SIG-M5 treated with dmso at 0.1 percent for 504 hours (cell line): ENCODE measurements at regions not wholly inside any gene's neighbourhood (a gene's known extent, or its start where the extent isn't known, plus 50 kb on each side); places are given as distances from the start of the nearest gene placed in this dataset.
A peak's percentile ranks its signal among the peaks of the same experiment; 100 is the strongest.
"Not testable (repeated sequence)": the region's sequence is repeated elsewhere in the genome, so short reads cannot be mapped to it uniquely, and the experiment has no call there.

Experiments used
- DNase-seq: peaks from one replicate; lab custom pipeline; 2025; ENCODE audit not compliant: unreplicated experiment; lab: John Stamatoyannopoulos, UW

DNA sequence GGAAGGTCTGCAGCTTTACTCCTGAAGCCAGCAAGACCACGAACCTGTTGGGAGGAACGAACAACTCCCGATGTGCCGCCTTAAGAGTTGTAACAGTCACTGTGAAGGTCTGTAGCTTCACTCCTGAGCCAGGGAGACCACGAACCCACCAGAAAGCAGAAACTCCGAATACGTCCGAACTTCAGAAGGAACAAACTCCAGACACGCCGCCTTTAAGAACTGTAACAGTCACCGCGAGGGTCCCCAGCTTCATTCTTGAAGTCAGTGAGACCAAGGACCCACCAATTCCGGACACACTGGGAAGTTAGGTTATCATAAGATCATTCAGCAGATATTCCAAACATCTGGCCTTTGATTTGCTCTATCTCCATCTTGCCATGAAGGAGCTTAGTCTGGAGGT is 1623.0 kb downstream of the SLITRK1 start:
- DNase-seq = no peak

DNA sequence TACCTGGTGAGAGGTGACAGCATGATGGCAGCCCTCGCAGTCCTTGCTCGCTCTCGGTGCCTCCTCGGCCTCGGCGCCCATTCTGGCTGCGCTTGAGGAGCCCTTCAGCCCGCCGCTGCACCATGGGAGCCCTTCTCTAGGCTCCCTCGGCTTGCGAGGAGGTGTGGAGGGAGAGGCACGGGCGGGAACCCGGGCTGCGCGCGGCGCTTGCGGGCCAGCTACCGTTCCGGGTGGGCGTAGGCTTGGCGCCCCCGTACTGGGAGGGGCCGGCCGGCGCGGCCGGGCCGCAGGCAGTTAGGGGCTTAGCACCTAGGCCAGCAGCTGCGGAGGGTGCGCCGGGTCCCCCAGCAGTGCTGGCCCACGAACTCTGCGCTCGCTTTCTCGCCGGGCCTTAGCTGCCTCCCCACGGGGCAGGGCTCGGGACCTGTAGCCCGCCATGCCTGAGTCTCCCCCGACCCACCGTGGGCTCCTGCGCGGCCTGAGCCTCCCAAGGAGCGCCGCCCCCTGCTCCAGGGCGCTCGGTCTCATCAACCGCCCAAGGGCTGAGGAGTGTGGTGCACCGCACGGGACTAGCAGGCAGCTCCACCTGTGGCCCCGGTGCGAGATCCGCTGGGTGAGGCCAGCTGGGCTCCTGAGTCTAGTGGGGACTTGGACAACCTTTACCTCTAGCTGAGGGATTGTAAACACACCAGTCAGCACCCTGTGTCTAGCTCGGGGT is 1624.3 kb downstream of the SLITRK1 start:
- no peak for DNase-seq

DNA sequence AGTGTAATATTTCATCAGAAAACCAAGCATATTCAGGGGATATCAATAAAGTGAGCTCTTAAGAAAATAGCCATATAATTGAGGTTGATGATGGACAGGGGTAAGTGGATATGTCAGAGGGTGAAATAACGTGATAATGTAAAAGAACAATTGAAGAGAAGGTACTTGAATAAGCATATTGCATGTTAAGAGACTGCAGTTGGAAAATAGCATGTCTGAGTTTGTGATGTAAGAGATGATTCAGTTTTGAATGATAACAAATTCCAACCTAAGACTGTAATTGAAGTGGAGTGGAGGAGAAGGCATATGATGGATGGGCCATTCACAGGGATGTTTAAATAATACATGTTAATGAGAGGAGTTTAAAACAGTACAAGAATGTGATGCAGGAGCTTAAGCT is 1633.5 kb downstream of the SLITRK1 start:
- DNase-seq = no peak

DNA sequence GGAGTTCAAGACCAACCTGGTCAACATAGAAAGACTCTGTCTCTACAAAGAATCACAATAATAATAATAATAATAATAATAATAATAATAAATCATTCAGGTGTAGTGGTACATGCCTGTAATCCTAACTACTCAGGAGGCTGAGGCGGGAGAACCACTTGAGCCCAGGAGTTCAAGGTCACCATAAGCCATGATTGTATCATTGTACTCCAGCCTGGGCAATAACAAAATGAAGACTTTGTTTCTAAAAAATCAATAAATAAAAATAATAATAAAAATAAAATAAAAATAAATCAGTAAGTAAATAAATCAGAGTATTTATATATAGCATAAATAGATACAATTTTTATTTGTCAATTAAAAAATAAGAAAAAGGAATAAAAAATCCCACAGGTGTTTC is 1636.4 kb downstream of the SLITRK1 start:
- DNase-seq = no peak

DNA sequence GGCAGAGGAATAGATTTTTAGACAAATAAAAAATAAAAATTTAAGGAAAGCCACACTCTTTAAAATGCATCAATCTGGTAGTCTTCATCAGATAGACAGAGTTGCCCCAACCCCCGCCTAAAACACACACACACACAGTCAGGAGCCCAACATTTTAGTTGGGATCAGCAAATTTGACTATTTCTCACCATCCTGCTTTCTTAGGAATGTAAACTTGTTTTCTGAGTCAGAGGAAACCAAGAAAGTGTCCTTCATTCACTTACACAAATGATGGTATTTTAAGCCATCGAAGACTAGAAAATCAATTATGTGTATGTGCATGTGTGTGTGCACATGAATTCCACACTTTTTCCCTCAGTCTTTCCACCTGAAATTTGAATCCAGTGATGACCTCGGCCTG is 1657.5 kb downstream of the SLITRK1 start:
- no peak for DNase-seq

DNA sequence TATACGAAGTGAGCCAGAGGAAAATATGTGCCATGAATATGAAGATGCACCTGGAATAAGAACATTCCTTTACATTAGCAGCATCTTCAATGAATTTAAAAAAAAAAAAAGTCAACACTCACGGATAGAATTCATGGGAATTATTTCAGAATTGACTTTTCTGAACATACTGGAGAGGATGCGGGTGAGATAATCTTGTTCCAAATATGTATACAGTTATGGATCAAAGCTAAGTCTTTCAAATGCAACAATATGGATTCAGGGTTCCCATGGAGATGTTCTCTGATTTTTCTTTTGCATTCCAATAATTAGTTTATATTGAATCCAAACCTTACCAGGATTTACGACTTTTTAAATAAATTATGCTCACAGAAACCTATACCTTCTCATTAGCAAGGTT is 1660.7 kb downstream of the SLITRK1 start:
- no peak for DNase-seq

DNA sequence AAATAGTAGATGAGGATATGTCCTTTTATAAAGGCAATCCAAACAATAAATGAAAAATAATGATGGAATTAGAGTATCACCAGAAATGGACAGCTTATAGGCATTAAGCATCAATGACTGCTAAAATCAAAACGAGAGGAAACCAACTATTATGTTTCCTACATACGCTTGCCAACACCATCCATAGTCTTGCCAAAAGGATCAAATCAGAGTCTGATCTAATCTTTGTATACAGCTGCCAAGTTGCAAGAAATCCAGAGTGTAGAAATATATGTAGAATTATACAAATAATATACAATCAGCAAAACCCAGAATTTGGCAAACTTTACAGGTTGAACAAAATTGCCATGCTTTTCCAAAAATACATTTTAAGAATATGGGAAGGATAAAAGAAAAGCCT is 1661.6 kb downstream of the SLITRK1 start:
- no peak for DNase-seq

DNA sequence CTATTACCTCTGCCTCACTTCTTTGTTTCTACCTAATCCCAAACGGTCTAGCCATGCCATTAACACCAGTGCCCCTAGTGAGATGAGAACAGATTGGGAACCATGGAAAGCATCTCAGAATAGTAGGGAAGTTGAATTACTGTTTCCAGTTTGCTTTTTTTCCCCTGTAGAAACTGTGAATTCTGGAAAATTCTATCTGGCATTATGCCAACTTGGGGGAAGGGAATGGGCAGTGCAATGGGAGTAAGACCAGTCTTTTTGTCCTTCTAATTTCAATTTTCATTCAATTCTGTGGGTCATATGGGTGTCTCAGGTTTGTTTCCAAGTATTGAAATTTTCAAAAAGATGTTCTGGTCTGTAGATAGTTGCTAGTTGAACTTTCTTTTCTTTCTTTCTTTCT is 1666.1 kb downstream of the SLITRK1 start:
- no peak for DNase-seq

DNA sequence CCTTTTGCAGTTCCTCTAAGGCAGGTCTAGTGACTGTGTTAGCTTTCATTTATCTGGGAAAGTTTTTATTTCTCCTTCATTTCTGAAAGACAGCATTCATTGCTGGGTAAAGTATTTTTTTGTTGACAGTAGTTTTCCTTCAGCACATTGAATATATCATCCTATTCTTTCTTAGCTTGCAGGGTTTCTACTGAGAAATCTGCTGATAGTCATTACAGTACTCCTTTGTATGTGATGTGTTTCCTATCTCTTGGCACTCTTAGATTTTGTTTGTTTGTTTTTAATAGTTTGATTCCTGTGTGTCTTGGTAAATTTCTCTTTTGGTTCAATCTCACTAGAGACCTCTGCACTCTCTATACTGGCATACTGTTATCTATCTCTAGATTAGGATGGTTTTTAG is 1667.9 kb downstream of the SLITRK1 start:
- DNase-seq = no peak

DNA sequence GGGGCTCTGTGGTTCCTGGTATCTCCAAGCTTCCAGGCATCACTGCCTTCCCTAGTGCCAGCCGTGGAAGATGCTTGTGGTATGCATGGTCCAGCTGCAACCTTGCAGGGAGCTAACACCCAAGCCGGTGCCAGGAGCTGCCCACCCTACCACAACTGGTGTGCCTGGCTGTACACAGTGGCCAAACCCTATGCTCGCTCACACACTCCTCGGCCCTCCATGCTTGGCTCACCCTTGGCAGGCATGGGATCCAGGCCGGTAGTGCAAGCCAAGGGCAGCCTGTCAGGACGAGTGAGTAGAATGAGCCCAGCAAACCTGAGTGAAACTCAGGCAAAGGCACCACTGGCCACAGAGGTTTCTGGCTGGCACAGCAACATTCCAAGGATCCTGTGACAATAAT is 1676.0 kb downstream of the SLITRK1 start:
- no peak for DNase-seq

DNA sequence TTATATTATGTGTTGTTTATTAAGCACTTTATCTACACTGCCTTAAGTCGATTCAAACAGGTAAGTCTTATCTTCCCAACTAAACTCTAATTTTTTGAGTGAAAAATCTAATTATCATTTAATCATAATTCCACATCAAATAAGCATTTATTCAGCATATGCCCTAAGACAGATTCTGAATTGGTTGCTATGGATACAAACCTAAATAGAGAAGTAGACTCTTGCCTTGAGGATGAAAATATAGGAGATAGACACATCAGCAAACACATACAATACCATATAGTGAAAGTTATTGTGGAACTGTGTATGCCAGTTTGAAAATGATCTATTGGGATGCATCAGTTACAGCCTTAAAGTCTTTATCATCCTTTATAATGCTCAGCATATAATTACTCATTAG is 1679.9 kb downstream of the SLITRK1 start:
- DNase-seq = no peak

DNA sequence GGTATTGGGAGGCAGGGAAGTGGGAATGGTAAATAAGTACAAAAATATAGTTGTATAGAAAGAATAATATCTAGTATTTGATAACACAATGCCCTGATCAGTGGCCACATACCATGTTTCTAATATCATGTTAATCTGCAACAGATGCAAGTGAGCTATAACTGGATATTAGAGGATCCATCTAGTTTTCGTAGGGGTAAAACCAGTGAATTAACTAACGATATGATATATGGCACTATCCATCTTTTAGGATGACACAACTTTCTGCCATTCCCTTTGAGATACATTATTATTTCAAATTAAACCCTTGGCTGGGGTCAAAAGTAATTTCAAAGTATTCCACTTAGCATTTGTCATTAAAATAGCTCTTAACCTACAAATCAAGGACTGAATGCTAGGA is 1686.2 kb downstream of the SLITRK1 start:
- DNase-seq = no peak

DNA sequence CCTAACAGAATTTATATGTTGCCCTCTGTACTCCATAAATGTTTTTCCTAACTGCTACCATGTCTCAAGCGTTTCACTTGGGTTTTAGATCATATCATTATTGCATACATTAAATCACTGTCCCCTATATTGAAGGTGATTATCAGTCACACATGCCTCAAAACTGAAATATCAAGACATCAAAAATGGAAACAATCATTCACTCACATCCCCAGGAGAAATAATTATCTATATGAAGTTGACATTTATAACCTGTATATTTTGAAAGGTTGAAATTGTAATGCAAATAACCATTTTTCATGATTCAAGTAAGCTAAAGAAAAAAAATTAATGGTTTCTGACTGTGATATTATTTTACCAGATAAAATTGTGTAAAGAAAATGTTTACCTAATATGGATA is 1695.0 kb downstream of the SLITRK1 start:
- no peak for DNase-seq

DNA sequence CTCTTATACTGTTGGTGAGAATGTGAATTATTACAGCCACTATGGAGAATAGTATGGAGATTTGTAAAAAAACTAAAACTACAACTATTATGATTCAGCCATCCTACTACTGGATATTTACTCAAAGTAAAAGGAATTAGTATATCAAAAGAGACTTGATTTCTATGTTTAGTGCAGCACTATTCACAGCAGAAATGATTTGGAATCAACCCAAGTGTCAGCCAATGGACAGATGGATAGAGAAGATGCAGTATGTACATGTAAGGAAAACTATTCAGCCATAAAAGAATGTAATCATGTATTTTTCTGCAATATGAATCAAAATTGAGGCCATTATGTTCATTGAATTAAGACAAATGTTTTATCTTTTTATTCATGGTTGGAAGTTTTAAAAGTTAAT is 1705.5 kb downstream of the SLITRK1 start:
- no peak for DNase-seq

DNA sequence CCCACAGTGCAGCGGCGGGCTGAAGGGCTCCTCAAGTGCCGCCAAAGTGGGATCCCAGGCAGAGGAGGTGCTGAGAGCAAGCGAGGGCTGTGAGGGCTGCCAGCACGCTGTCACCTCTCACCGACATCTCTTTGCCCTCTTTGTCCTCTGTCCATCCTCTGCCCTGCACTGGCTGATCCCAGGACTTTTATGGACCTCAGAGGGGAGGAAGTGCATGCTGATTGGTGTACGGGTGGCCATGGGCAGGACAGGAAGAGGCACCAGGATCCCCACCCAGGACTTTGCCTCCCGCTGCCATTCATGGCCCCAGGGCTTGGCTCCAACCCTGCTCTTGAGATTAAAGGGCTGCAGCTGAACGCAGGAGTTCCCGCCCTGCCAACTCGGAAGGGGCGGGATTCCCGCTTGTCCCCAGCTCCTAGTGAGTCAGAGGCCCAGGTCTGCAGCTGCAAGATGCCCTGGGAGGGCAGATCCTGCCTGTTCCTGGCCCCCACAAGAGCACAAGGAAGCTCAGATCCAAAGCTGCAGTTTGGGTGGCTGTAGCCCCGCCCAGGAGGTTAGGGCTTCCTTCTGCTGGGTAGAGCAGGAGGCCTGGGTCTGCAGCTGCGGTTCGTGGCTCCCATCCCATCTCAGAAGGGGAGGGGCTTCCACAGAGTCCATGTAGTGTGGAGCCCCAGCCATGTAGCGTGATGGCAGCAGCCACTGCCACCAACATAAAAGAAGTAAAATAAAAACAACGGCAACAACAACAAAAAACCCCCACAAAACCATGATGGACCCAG is 1716.7 kb downstream of the SLITRK1 start:
- DNase-seq = no peak

DNA sequence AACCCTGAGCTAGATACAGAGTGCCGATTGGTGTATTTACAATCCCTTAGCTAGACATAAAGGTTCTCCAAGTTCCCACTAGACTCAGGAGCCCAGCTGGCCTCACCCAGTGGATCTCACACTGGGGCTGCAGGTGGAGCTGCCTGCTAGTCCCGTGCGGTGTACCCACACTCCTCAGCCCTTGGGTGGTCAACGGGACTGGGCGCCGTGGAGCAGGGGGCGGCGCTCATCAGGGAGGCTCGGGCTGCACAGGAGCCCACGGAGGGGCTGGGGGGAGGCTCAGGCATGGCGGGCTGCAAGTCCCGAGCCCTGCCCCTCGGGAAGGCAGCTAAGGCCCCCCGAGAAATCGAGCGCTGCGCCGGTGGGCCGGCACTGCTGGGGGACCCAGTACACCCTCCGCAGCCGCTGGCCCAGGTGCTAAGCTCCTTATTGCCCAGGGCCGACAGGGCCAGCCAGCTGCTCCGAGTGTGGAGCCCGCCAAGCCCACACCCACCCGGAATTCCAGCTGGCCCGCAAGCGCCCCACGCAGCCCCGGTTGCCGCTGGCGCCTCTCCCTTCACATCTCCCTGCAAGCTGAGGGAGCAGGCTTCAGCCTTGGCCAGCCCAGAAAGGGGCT is 1717.4 kb downstream of the SLITRK1 start:
- DNase-seq = not testable (repeated sequence)

DNA sequence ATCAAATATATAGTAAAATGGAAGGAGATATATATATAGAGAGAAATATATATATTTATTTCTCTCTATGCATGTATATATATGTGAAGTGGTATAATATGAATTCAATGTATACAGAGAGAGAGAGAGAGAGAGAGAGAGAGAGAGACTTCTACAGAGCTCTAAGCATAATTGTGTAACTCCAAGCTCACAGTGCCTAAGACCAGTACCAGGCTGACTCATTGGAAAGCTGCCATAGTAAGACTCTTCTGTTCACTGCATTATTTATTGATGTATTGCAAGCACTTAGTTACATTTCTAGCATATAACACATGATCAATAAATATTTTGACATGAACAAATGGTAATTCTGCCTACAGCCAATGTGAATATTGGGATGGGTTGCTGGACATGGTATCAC is 1734.7 kb downstream of the SLITRK1 start:
- peak; percentile 1 for DNase-seq

DNA sequence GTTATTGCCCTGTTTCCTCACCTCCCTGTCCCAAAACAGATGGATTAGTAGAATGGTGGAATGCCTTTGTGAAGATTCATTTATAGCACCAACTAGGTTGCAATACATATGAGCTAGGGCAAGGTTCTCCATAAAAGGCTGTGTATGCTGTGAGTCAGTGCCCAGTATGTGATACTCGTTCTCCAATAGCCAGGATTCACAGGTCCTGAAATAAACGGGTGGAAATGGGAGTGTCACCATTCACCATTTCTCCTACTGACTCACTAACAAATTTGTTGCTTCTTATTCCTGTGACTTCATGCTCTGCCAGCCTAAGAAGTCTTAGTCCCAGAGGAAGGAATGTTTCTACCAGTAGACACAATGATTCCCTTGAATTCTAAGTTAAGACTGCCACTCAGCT is 1745.4 kb downstream of the SLITRK1 start:
- no peak for DNase-seq

DNA sequence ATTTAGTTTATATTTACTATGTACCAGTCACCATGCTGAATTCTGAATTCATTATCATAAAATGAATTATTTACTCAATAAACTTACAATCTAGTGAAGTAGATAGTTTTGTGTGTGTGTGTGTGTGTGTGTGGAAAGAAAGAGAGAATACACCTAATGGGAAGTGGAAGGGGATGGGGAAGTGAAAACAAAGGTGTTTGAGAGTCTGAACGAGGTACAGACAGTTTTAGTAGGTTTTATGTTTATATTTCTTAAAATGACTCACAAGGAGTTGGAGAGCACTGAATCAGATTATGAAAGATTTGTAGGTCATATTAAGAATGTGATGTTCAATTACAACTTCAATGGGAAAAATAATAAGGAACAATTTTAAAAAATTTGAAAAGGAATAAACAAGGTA is 1753.0 kb downstream of the SLITRK1 start:
- DNase-seq = no peak

DNA sequence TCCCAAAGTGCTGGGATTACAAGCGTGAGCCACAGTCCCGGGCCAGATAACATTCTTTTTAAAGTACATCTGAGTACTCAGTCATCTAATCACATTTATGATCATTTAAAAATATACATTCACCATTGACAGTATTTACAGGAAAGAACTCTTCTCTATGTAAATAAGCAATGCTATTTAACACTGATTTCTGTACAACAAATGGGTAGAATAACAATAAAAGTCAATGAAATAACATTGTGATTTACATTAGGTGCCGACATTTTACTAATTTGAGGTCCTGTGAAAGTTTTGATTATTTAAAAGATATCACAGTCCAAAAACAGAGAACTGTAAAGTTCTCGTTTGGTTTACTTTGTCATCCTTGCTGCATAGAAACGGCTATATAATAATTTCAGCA is 1763.7 kb downstream of the SLITRK1 start:
- DNase-seq = no peak

DNA sequence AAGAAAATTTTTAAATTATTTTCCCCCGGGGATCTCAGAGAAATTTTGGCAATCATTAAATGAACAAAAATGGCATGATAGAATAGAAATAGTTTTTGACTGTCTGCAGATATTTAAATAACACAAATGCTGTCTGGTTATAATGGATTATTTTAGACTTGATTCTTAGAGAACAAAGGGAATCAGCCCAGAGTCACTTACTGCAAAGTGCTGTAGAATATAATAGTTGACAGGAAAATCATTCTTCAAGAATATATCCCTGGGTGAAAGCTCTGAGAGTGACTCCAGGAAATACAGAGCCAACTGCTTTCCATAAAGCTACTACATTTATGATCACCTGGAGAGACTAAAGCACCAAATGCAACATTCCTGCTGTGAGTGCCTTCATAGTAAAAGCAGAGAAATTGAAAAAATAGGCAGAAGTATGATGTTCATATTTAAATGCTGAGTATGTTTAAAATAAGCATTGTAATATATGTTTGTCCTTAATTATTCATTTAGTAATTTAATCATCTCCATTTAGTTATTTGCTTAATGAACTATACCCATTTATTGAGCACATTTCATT is 1765.8 kb downstream of the SLITRK1 start:
- no peak for DNase-seq

DNA sequence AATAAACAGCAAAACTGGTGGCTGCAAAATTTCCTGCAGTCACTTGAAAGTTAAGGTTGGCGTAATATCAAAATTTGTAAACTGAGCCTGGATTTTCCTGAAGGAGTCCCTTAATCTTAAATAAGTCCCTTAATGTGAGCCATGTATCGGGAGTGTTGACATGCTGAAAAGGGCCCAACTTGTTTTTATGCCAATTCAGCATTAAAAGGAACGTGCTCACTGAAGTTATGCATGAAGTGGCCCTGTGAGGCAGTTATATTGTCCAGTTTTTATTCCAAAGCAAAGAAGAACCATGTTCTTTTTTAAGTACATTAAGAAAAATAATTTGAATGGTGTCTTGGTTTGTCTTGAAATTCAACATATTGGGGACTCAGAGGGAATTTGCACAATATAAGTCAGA is 1766.9 kb downstream of the SLITRK1 start:
- no peak for DNase-seq
